H54 (cell line): ENCODE measurements at regions not wholly inside any gene's neighbourhood (a gene's known extent, or its start where the extent isn't known, plus 50 kb on each side); places are given as distances from the start of the nearest gene placed in this dataset.

Experiments used
- DNase-seq: peaks from one replicate; pipeline ENCODE4 v3.0.0; 2011; ENCODE audit warnings: low spot score, mixed read lengths; ENCODE audit not compliant: insufficient read length
- FAIRE-seq: peaks from 3 replicates; lab custom pipeline; 2011; peaks lifted over from hg19 to GRCh38; lab: Jason Lieb, UNC
- POLR2A ChIP-seq: IDR thresholded peaks from 2 replicates; pipeline ENCODE4 v1.6.1; 2011; ENCODE audit warnings: low read depth, mild to moderate bottlenecking, low read length

DNA sequence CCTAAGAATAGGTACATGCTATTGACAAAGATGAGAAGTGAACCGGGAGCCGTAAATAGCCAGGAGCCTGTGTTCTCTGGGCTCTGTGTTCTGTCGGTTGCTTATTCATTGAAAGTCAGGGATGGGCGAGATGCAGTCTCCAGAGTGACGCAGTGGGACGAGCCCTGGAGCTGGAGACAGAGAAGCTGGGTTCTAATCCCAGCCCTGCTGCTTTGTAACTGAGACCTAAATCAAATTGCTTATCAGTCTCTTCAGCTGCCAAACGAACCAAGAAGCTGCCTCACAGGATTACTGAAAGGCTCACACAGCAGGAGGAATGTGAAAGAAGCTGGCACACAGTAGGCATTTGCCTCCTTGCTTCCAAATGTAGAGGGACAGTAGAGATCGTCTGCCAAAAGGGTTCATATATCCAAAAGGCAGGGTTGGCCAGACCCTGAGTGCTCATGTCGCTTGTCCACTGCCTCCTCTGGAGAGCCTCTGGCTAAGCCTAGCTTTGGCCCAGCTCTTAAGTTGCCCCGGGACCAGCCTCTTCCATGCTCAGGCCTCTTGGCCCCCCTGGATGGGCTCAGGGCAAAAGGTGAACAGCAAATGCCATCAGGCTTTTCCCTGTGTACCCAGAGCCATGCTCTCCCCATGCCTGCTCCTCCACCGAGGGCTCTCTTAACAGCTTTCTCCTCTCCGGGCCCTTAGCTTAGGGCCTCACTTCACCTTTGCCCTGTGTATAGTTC lies 134.2 kb upstream of the IPO9 start:
- DNase-seq (no peak), FAIRE-seq (no peak)
- TF ChIP-seq POLR2A: no peak

- FAIRE-seq (no peak), DNase-seq (no peak)
- TF ChIP-seq POLR2A: no peak
These were observed 133.3 kb upstream of the IPO9 start for GRCh38 chr1:201695607-201696006.

DNA sequence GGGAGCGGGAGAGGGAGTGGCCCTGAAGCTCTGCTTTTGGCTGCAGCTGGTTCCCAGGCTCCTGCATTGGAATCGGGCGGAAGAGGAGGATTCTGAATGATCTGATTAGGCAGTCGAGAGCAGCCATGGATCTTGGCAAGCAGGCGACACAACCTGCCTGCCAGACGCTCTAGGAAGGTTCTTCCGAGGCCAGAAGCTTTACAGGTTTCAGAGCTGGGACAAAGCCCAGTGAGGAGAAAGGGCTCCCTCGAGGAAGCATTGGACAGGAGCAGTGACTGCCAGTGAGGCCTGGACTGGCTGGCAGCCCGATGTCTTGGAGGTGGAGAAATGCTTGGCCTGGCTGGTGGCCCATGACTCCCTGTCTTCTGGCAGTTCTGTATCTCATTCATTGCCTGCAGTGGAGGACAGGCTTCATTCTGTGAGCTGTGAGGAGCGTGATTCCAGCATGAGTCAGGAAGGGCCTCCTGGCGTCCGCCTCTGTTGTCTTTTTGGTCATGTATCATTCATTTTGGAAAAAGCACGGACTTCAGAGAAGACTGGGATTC lies 132.7 kb upstream of the IPO9 start:
- DNase-seq: peak; percentile 88
- TF ChIP-seq POLR2A: 0 out of 2 replicates have a peak, but pooled peaks have one; percentile 20
- FAIRE-seq: peak; percentile 64

- no peak for FAIRE-seq
- DNase-seq: no peak
- no peak for TF ChIP-seq POLR2A
These were observed 131.8 kb upstream of the IPO9 start for GRCh38 chr1:201697174-201697573.

- DNase-seq: no peak
- FAIRE-seq: no peak
- TF ChIP-seq POLR2A: no peak
These were observed 127.1 kb upstream of the IPO9 start for GRCh38 chr1:201701831-201702230.

DNA sequence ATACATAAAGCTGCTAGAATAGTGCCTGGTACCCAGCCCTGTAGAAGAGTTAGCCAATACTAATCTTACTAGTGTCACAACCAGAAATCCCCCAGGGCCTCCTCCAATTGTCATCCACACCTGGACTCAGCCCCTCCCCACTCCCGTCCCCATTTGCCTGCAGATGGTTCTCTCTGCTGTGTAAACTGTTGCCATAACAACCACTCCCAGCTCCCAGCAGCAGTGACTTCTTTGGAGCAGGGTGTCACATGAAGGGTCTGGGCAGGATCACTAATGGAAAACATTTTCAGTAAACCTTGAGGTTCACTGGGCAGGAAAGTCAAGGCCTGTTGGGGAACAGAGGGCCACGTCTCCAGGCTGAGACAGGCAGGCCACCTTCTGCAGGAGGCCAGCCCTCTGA lies 126.0 kb upstream of the IPO9 start:
- no peak for TF ChIP-seq POLR2A
- DNase-seq (no peak), FAIRE-seq (no peak)

DNA sequence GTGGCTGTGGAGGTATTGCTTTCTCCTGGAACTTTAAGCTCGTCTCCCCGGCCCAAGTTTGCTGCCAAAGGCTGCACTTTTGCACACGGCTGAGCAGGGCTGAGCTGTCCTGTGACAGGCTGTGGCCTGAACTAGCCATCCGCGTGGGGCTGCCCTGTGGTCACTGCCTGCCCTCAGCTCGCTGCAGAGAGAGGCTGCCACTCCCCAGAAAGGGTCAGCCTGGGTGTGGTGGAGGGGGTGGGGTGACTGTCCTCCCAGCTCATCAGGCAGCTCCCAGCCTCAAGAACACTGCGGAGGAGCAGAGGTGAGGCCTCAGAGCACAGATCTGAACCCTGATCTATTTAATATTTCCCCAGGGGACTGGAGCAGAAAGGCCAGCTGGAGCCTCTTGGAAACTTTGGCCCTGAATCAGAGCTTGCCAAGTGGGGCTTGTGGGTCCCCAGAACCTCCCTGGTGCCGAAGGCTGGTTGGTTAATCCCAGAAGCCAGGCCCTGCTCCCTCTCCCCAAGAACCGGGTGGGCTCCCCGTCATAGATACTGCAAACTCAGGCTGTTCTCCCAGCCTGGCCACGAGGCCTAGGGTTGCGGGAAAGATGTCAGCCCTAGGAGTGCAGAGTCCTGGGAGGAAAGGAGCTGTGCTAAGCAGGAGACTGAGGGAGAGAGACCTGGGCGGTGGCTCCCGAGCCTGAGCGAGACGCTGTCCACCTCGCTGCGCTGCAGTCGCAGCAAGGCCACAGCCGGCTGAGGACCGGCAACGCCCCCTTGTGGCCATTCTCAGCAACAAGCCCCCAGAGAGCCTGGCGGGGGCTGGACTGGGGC lies 125.1 kb upstream of the IPO9 start:
- DNase-seq: peak; percentile 65
- FAIRE-seq: no peak
- peak; percentile 25; the same call in 1 of the 2 replicates for TF ChIP-seq POLR2A

DNA sequence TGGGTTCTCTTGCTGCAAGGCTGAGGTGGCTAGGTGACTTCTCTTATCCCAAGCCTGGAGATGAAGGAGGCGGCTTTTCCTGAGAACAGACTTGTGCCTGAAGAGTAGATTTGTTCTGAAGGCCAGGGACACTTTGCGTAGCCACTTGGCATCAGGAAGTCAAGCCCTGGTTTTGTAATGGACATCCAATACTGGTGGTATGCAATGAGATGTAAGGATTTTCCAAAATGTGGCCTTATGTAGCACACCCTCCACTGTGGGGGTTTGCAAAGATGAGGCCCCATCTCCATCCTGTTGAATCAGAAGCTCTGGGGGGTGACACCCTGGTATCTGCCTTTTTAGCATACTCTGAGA lies 124.5 kb upstream of the IPO9 start:
- TF ChIP-seq POLR2A: no peak
- DNase-seq (no peak), FAIRE-seq (no peak)

GRCh38 chr1:201705389-201705788 lies 123.6 kb upstream of the IPO9 start:
- FAIRE-seq (no peak), DNase-seq (no peak)
- no peak for TF ChIP-seq POLR2A

DNA sequence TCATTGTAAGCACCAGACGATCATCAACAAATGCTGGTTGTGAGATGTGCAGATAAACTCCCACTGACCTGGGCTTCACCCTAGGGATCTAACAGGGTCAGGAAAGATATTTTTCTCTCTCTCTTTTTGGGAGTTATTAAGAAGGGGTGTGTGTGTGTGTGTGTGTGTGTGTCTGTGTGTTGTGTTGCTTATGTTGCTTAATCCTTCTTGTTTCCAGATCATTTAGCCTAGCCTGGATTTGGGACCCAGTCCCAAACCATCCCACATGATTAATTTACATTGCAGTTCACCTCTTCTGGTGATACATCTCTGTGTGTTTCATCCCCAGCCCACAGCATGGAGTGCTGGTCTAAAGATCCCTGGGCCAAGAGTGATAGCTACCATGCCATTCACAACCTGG lies 122.8 kb upstream of the IPO9 start:
- DNase-seq (no peak), FAIRE-seq (no peak)
- TF ChIP-seq POLR2A: no peak

DNA sequence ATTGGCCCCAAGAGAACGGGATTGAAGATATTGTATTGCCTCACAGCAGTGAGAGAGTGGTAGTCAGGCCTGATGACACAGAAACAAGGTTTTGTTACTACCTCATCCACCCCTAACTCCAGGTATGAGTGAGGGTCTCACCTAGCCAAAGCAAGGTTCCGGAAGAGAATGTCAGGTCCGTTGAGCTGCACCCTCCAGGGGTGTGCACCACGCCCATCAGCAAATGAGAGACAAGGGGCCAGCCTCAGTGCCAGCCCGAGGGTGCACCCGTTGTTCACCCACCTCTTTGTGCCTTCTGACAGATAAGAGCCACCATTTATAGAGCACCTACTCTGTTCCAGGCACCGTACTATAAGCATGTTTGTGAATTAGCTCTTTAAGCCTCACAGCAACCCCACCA lies 121.9 kb upstream of the IPO9 start:
- FAIRE-seq: no peak
- no peak for DNase-seq
- no peak for TF ChIP-seq POLR2A

DNA sequence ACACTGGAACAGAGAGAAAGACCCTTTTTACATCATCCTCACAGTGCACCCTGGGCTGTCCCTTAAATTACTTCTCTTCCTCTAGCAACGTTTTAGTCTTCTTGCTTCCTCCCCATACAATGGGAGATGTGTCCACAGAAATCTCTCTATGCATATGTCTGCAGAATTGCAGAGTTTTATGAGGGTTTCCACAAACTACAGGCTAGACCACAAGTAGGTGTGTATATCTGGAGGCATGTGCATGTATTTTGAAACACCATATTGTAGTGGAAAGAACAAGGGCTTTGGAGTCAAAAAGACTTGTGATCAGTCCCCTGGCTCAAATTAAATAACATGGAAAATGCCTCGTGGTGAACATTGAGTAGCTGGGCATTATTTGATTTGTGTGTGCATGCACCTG lies 121.3 kb upstream of the IPO9 start:
- FAIRE-seq (no peak), DNase-seq (no peak)
- TF ChIP-seq POLR2A: no peak

GRCh38 chr1:201708085-201708512 lies 120.9 kb upstream of the IPO9 start:
- TF ChIP-seq POLR2A: no peak
- FAIRE-seq (no peak), DNase-seq (no peak)

- TF ChIP-seq POLR2A: no peak
- no peak for DNase-seq
- FAIRE-seq: no peak
These were observed 120.3 kb upstream of the IPO9 start for GRCh38 chr1:201708691-201709090.
